Mesenchymal stem cell (in vitro differentiated cells and primary cell): ENCODE measurements at regions not wholly inside any gene's neighbourhood (a gene's known extent, or its start where the extent isn't known, plus 50 kb on each side); places are given as distances from the start of the nearest gene placed in this dataset.

Experiments used
- DNase-seq: peaks from one replicate; pipeline ENCODE4 v3.0.0-alpha.2; 2013
- H2AFZ ChIP-seq: one replicate; pipeline ENCODE4 v1.6.1; 2013; ENCODE audit warnings: low read depth, mild to moderate bottlenecking, control low read depth, inconsistent platforms, low read length, moderate library complexity
- H2AK5ac ChIP-seq: 2 replicates; pipeline ENCODE4 v1.6.1; 2013; ENCODE audit warnings: low read length, moderate library complexity, mild to moderate bottlenecking, inconsistent platforms; ENCODE audit not compliant: severe bottlenecking
- H2BK120ac ChIP-seq: one replicate; pipeline ENCODE4 v1.6.1; 2013; ENCODE audit warnings: low read depth, mild to moderate bottlenecking, inconsistent platforms, low read length, moderate library complexity
- H2BK12ac ChIP-seq, 2 experiments: one replicate each; pipeline ENCODE4 v1.6.1; 2013; ENCODE audit warnings: inconsistent platforms in 2 of 2, low read length in 2 of 2, mild to moderate bottlenecking in 2 of 2, moderate library complexity in 2 of 2, control low read depth in 1 of 2
- H2BK15ac ChIP-seq: one replicate; pipeline ENCODE4 v1.6.1; 2013; ENCODE audit warnings: mild to moderate bottlenecking, low read depth, inconsistent platforms; ENCODE audit not compliant: poor library complexity, severe bottlenecking
- H2BK5ac ChIP-seq: 2 replicates; pipeline ENCODE4 v1.6.1; 2013; ENCODE audit warnings: low read depth, mild to moderate bottlenecking, low read length, control low read depth, inconsistent platforms; ENCODE audit not compliant: poor library complexity, severe bottlenecking
- H3K14ac ChIP-seq, 2 experiments: one replicate each; pipeline ENCODE4 v1.6.1; 2013; ENCODE audit warnings: inconsistent platforms in 2 of 2, low read length in 2 of 2, control low read depth in 1 of 2, mild to moderate bottlenecking in 1 of 2, moderate library complexity in 1 of 2
- H3K18ac ChIP-seq, 2 experiments: one replicate each; pipeline ENCODE4 v1.6.1; 2013; ENCODE audit warnings: inconsistent platforms in 2 of 2, low read length in 2 of 2, control low read depth in 1 of 2, low read depth in 1 of 2, mild to moderate bottlenecking in 1 of 2
- H3K23ac ChIP-seq, 2 experiments: one replicate each; pipeline ENCODE4 v1.6.1; 2013; ENCODE audit warnings: inconsistent platforms in 2 of 2, low read length in 2 of 2, mild to moderate bottlenecking in 2 of 2, moderate library complexity in 2 of 2, control low read depth in 1 of 2
- H3K27ac ChIP-seq: 2 replicates; pipeline ENCODE4 v1.5.1; 2013; ENCODE audit warnings: mild to moderate bottlenecking, moderate library complexity, low read length, control low read depth, inconsistent platforms; ENCODE audit not compliant: poor library complexity, severe bottlenecking
- H3K27me3 ChIP-seq, 2 experiments: 2 replicates each; pipeline versions ENCODE4 v1.6.1 to v1.7.0; 2013; ENCODE audit warnings: low read length in 2 of 2, mild to moderate bottlenecking in 2 of 2, moderate library complexity in 2 of 2, control low read depth in 1 of 2, inconsistent platforms in 1 of 2; ENCODE audit not compliant: control insufficient read depth in 1 of 2, insufficient read depth in 1 of 2
- H3K36me3 ChIP-seq, 2 experiments: 2 replicates each; pipeline versions ENCODE4 v1.6.1 to v1.7.0; 2013; ENCODE audit warnings: low read length in 2 of 2, control low read depth in 1 of 2, inconsistent platforms in 1 of 2, low read depth in 1 of 2, mild to moderate bottlenecking in 1 of 2; ENCODE audit not compliant: insufficient read depth in 2 of 2, control insufficient read depth in 1 of 2
- H3K4ac ChIP-seq, 2 experiments: one replicate each; pipeline ENCODE4 v1.6.1; 2013; ENCODE audit warnings: inconsistent platforms in 2 of 2, low read length in 2 of 2, mild to moderate bottlenecking in 2 of 2, moderate library complexity in 2 of 2, control low read depth in 1 of 2, low read depth in 1 of 2
- H3K4me1 ChIP-seq: 2 replicates; pipeline ENCODE4 v1.6.1; 2013; ENCODE audit warnings: low read depth, low read length, control low read depth; ENCODE audit not compliant: control insufficient read depth, insufficient read depth
- H3K4me2 ChIP-seq: 2 replicates; pipeline ENCODE4 v1.6.1; 2013; ENCODE audit warnings: low read length, mild to moderate bottlenecking, inconsistent platforms; ENCODE audit not compliant: poor library complexity, severe bottlenecking
- H3K4me3 ChIP-seq, 2 experiments: 2 replicates each; pipeline versions ENCODE4 v1.5.1 to v1.7.0; 2013; ENCODE audit warnings: low read length in 2 of 2, mild to moderate bottlenecking in 2 of 2, control low read depth in 1 of 2, low read depth in 1 of 2; ENCODE audit not compliant: insufficient read depth in 1 of 2
- H3K79me1 ChIP-seq: replicated peaks from 2 replicates; pipeline ENCODE4 v1.6.1; 2013; ENCODE audit warnings: mild to moderate bottlenecking, control low read depth, low read length, inconsistent platforms; ENCODE audit not compliant: poor library complexity, severe bottlenecking
- H3K9ac ChIP-seq: 2 replicates; pipeline ENCODE4 v1.7.0; 2013; ENCODE audit warnings: mild to moderate bottlenecking, low read length, moderate library complexity
- H3K9me3 ChIP-seq: 2 replicates; pipeline ENCODE4 v1.7.0; 2013; ENCODE audit warnings: mild to moderate bottlenecking, low read length; ENCODE audit not compliant: control insufficient read depth
- H4K8ac ChIP-seq: one replicate; pipeline ENCODE4 v1.6.1; 2013; ENCODE audit warnings: inconsistent platforms, mild to moderate bottlenecking, low read length, moderate library complexity
- H4K91ac ChIP-seq: one replicate; pipeline ENCODE4 v1.6.1; 2013; ENCODE audit warnings: mild to moderate bottlenecking, low read length, inconsistent platforms
- WGBS: methylation state at CpG from one replicate; pipeline ENCODE4 v1.1.7; 2013; ENCODE audit warnings: mixed read lengths; 5-methylcytosine and 5-hydroxymethylcytosine counted together

GRCh38 chr20:40524071-40524470 is 165.0 kb downstream of the MAFB start:
- Histone ChIP-seq H3K23ac (no peak overlapping the region), H3K4me1 (no peaks in the 10 kb centered on the region), H3K4me2 (no peak overlapping the region), H2BK15ac (no peak overlapping the region), H3K9me3 (peaks cover 15% of the 10 kb centered on the region), H3K27ac (no peak overlapping the region), H3K4ac (no peak overlapping the region), H3K4me3 (no peak overlapping the region), H2AFZ (no peak overlapping the region), H3K14ac (no peak overlapping the region), H2BK5ac (no peak overlapping the region), H2BK120ac (no peak overlapping the region), H3K18ac (no peak overlapping the region), H3K79me1 (no peaks in the 10 kb centered on the region), H2BK12ac (no peak overlapping the region), H4K8ac (no peak overlapping the region), H3K36me3 (no peaks in the 10 kb centered on the region), H4K91ac (no peak overlapping the region), H2AK5ac (no peak overlapping the region), H3K9ac (no peak overlapping the region), H3K27me3 (peaks cover 13 to 14% of the 10 kb centered on the region in 2 experiments)
- 65% methylated on average over 2 of the region's 2 CpGs for WGBS
- DNase-seq, result no peak

DNA sequence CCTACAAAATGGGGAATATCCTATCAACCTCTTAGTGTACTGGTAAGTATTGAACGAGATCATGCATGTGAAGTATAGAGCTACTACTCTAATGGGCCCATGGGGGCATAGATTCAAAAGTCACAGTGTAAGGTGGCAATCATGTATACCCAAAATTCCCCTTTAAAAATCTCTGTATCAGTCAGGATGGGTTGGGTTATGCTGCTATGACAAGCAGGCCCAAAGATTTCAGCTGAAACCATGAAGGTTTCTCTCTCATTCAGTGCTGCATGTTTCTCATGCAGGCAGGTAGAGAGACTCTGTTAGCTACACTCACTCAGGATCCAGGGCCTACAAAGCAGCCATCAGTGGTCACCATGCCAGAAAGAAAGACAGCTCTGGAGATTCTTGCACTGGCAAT is 166.6 kb downstream of the MAFB start:
- Histone ChIP-seq H2BK120ac (no peak overlapping the region), H3K36me3 (no peaks in the 10 kb centered on the region), H3K4me1 (no peaks in the 10 kb centered on the region), H3K23ac (no peak overlapping the region), H2BK15ac (no peak overlapping the region), H4K8ac (no peak overlapping the region), H3K9ac (no peak overlapping the region), H3K27ac (no peak overlapping the region), H3K27me3 (peaks cover 15 to 18% of the 10 kb centered on the region in 2 experiments), H2AK5ac (no peak overlapping the region), H3K14ac (no peak overlapping the region), H2BK5ac (no peak overlapping the region), H3K4me3 (no peak overlapping the region), H3K18ac (no peak overlapping the region), H2AFZ (no peak overlapping the region), H3K9me3 (peaks cover 15% of the 10 kb centered on the region), H3K79me1 (no peaks in the 10 kb centered on the region), H3K4me2 (no peak overlapping the region), H4K91ac (no peak overlapping the region), H2BK12ac (no peak overlapping the region), H3K4ac (no peak overlapping the region)
- DNase-seq, result no peak
- no CpG with 5 or more reads among the region's 1 CpG for WGBS

GRCh38 chr20:40521962-40522361 is 167.1 kb downstream of the MAFB start:
- Histone ChIP-seq H4K91ac (no peak overlapping the region), H2AFZ (no peak overlapping the region), H3K4me1 (no peaks in the 10 kb centered on the region), H3K4ac (no peak overlapping the region), H3K4me3 (no peak overlapping the region), H2AK5ac (no peak overlapping the region), H3K27ac (no peak overlapping the region), H2BK120ac (no peak overlapping the region), H2BK15ac (no peak overlapping the region), H3K9ac (no peak overlapping the region), H4K8ac (no peak overlapping the region), H3K18ac (no peak overlapping the region), H2BK5ac (no peak overlapping the region), H3K27me3 (peaks cover 15 to 16% of the 10 kb centered on the region in 2 experiments), H3K79me1 (no peaks in the 10 kb centered on the region), H3K4me2 (no peak overlapping the region), H2BK12ac (no peak overlapping the region), H3K36me3 (no peaks in the 10 kb centered on the region), H3K23ac (no peak overlapping the region), H3K9me3 (peaks cover 15% of the 10 kb centered on the region), H3K14ac (no peak overlapping the region)
- no peak for DNase-seq
- WGBS, result 100% methylated on average over 1 of the region's 1 CpG

DNA sequence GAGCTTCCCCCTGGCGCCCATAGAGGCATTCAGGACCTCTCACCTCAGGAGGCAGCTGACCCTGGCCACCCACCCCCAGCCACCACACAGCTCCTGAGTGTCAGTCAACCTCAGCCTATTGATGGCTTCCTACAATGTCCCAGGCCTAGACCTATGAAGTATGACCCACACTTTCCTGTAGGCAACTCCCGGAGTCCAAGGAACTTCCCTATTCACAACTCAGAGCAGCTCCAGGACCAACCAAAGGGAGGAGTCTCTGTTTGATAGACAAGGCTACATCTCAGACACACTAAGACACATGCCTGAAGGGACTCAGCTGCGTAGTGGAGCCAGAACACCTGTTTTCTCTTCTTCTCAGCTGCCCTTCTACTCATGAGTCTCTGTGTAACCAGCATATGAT is 169.1 kb downstream of the MAFB start:
- H4K8ac ChIP-seq, result no peak overlapping the region
- H3K23ac ChIP-seq, result no peak overlapping the region
- no peak overlapping the region for H2BK5ac ChIP-seq
- H3K4me2 ChIP-seq, result no peak overlapping the region
- H2BK12ac ChIP-seq, result no peak overlapping the region
- peaks cover 9 to 12% of the 10 kb centered on the region in 2 experiments for H3K27me3 ChIP-seq
- H2AK5ac ChIP-seq, result no peak overlapping the region
- 55% methylated on average over 3 of the region's 3 CpGs for WGBS
- no peaks in the 10 kb centered on the region for H3K4me1 ChIP-seq
- H3K4ac ChIP-seq, result no peak overlapping the region
- no peak overlapping the region for H3K14ac ChIP-seq
- H3K36me3 ChIP-seq, result no peaks in the 10 kb centered on the region
- H2AFZ ChIP-seq, result no peak overlapping the region
- H3K18ac ChIP-seq, result no peak overlapping the region
- DNase-seq, result no peak
- H2BK15ac ChIP-seq, result no peak overlapping the region
- peaks cover 15% of the 10 kb centered on the region for H3K9me3 ChIP-seq
- H3K79me1 ChIP-seq, result no peaks in the 10 kb centered on the region
- no peak overlapping the region for H3K9ac ChIP-seq
- H4K91ac ChIP-seq, result no peak overlapping the region
- H3K27ac ChIP-seq, result no peak overlapping the region
- no peak overlapping the region for H2BK120ac ChIP-seq
- H3K4me3 ChIP-seq, result no peak overlapping the region
